H1 (cell line): ENCODE measurements at regions not wholly inside any gene's neighbourhood (a gene's known extent, or its start where the extent isn't known, plus 50 kb on each side); places are given as distances from the start of the nearest gene placed in this dataset.
"Not testable (repeated sequence)": the region's sequence is repeated elsewhere in the genome, so short reads cannot be mapped to it uniquely, and the experiment has no call there.

ENCODE experiments used
- CTCF ChIA-PET: fragments of 300-600 bp; sonication (Branson Sonifier 250); formaldehyde crosslinking; loops from one replicate; lab custom pipeline; 2021; ENCODE audit not compliant: partially characterized antibody; lab: Charles Lee
- POLR2A ChIA-PET: fragments of 300-600 bp; sonication (Branson Sonifier 250); formaldehyde crosslinking; loops from one replicate; lab custom pipeline; 2021; ENCODE audit warnings: inconsistent platforms; ENCODE audit not compliant: partially characterized antibody; lab: Charles Lee
- DNase-seq, 2 experiments: peaks; one replicate each; pipeline versions ENCODE4 v3.0.0 to v3.0.0-alpha.2; 2010 to 2022; ENCODE audit warnings: low spot score in 2 of 2, low read depth in 1 of 2, mixed read lengths in 1 of 2
- FAIRE-seq: peaks from 2 replicates; lab custom pipeline; 2011; peaks lifted over from hg19 to GRCh38; lab: Jason Lieb, UNC
- H2AFZ ChIP-seq: 2 replicates; pipeline ENCODE4 v1.8.1; 2012; ENCODE audit warnings: low read length, inconsistent platforms
- H2AK5ac ChIP-seq: 2 replicates; pipeline ENCODE4 v1.6.1; 2013; ENCODE audit warnings: low read depth, low read length
- H2BK120ac ChIP-seq: replicated peaks from 2 replicates; pipeline ENCODE3; 2013; ENCODE audit warnings: low read depth, low read length, inconsistent platforms
- H2BK12ac ChIP-seq: 2 replicates; pipeline ENCODE4 v1.6.1; 2013; ENCODE audit warnings: low read depth, low read length
- H2BK15ac ChIP-seq: 2 replicates; pipeline ENCODE4 v1.6.1; 2013; ENCODE audit warnings: low read length
- H2BK20ac ChIP-seq: 2 replicates; pipeline ENCODE4 v1.6.1; 2013; ENCODE audit warnings: low read length
- H2BK5ac ChIP-seq: 2 replicates; pipeline ENCODE4 v1.6.1; 2013; ENCODE audit warnings: low read depth, low read length
- H3K14ac ChIP-seq: 2 replicates; pipeline ENCODE4 v1.6.1; 2013; ENCODE audit warnings: inconsistent platforms; ENCODE audit not compliant: insufficient read length
- H3K18ac ChIP-seq: 2 replicates; pipeline ENCODE4 v1.6.1; 2013; ENCODE audit warnings: low read length; ENCODE audit errors: extremely low read depth
- H3K23ac ChIP-seq: 2 replicates; pipeline ENCODE4 v1.6.1; 2013; ENCODE audit warnings: inconsistent platforms; ENCODE audit not compliant: insufficient read length
- H3K23me2 ChIP-seq: 2 replicates; pipeline ENCODE4 v1.6.1; 2013; ENCODE audit warnings: low read depth, low read length
- H3K27ac ChIP-seq: 2 replicates; pipeline ENCODE4 v1.6.1; 2011; ENCODE audit warnings: low read depth, low read length, inconsistent platforms
- H3K27me3 ChIP-seq, 4 experiments: replicated peaks in 1 of 4; 1 replicate in 1 of 4; 2 replicates in 3 of 4; pipeline versions ENCODE4 v1.6.1 to v1.8.1; 2011 to 2013; ENCODE audit warnings: low read length in 3 of 4, mild to moderate bottlenecking in 3 of 4, inconsistent platforms in 2 of 4, mixed read lengths in 2 of 4, moderate library complexity in 1 of 4; ENCODE audit not compliant: control insufficient read depth in 3 of 4, insufficient read depth in 3 of 4; ENCODE audit errors: extremely low read depth in 1 of 4
- H3K36me3 ChIP-seq, 4 experiments: 2 replicates each; pipeline versions ENCODE4 v1.6.1 to v1.8.1; 2011 to 2013; ENCODE audit warnings: mild to moderate bottlenecking in 4 of 4, low read length in 3 of 4, moderate library complexity in 2 of 4, control low read depth in 1 of 4, inconsistent platforms in 1 of 4; ENCODE audit not compliant: insufficient read depth in 4 of 4, control insufficient read depth in 2 of 4
- H3K4ac ChIP-seq: replicated peaks from 2 replicates; pipeline ENCODE3; 2013; ENCODE audit warnings: low read length, low read depth, mixed read lengths, inconsistent platforms; ENCODE audit not compliant: insufficient read length
- H3K4me1 ChIP-seq, 4 experiments: replicated peaks in 1 of 4; 1 replicate in 1 of 4; 2 replicates in 3 of 4; pipeline versions ENCODE4 v1.6.1 to v1.8.1; 2011 to 2013; ENCODE audit warnings: low read length in 3 of 4, inconsistent platforms in 2 of 4, mixed read lengths in 1 of 4; ENCODE audit not compliant: insufficient read depth in 4 of 4, control insufficient read depth in 3 of 4
- H3K4me2 ChIP-seq, 2 experiments: 2 replicates each; pipeline versions ENCODE4 v1.6.1 to v1.8.1; 2011 to 2013; ENCODE audit warnings: low read depth in 2 of 2, low read length in 2 of 2, control low read depth in 1 of 2, inconsistent platforms in 1 of 2, mild to moderate bottlenecking in 1 of 2; ENCODE audit not compliant: insufficient read depth in 1 of 2
- H3K4me3 ChIP-seq, 4 experiments: fragments of 200-600, 300-600 bp in 1 of 4; sonication (generic), shearing (Covaris generic), sonication (Bioruptor Twin) in 1 of 4; 2 replicates each; pipeline versions ENCODE4 v1.5.1 to v1.8.1; 2011 to 2016; ENCODE audit warnings: low read length in 4 of 4, low read depth in 3 of 4, control low read depth in 2 of 4, inconsistent platforms in 2 of 4, mild to moderate bottlenecking in 2 of 4, mixed read lengths in 1 of 4, moderate library complexity in 1 of 4; ENCODE audit not compliant: insufficient read depth in 2 of 4; ENCODE audit errors: extremely low read depth in 1 of 4
- H3K56ac ChIP-seq: replicated peaks from 2 replicates; pipeline ENCODE3; 2013; ENCODE audit warnings: low read depth, mild to moderate bottlenecking, mixed read lengths, low read length, inconsistent platforms; ENCODE audit not compliant: insufficient read length
- H3K79me1 ChIP-seq: 2 replicates; pipeline ENCODE4 v1.6.1; 2013; ENCODE audit warnings: low read depth, low read length, control low read depth
- H3K79me2 ChIP-seq, 2 experiments: 2 replicates each; pipeline versions ENCODE4 v1.6.1 to v1.8.1; 2012 to 2013; ENCODE audit warnings: low read length in 2 of 2, mild to moderate bottlenecking in 2 of 2, inconsistent platforms in 1 of 2; ENCODE audit not compliant: insufficient read depth in 2 of 2, control insufficient read depth in 1 of 2
- H3K9ac ChIP-seq, 4 experiments: replicated peaks in 1 of 4; 1 replicate in 1 of 4; 2 replicates in 3 of 4; pipeline versions ENCODE4 v1.6.1 to v1.8.1; 2011 to 2013; ENCODE audit warnings: low read depth in 3 of 4, low read length in 3 of 4, control low read depth in 2 of 4, mild to moderate bottlenecking in 2 of 4, moderate library complexity in 2 of 4, inconsistent platforms in 1 of 4; ENCODE audit errors: extremely low read depth in 1 of 4
- H3K9me3 ChIP-seq, 2 experiments: 2 replicates each; pipeline versions ENCODE4 v1.6.1 to v1.8.1; 2012 to 2013; ENCODE audit warnings: mild to moderate bottlenecking in 2 of 2, moderate library complexity in 2 of 2, control low read depth in 1 of 2, inconsistent platforms in 1 of 2, low read depth in 1 of 2, low read length in 1 of 2, mixed read lengths in 1 of 2; ENCODE audit not compliant: insufficient read depth in 2 of 2
- H4K20me1 ChIP-seq, 2 experiments: replicated peaks in 1 of 2; 2 replicates each; pipeline versions ENCODE3 to v1.8.1; 2011 to 2013; ENCODE audit warnings: inconsistent platforms in 2 of 2, low read length in 2 of 2, mild to moderate bottlenecking in 1 of 2; ENCODE audit not compliant: insufficient read depth in 2 of 2, control insufficient read depth in 1 of 2
- H4K5ac ChIP-seq: 2 replicates; pipeline ENCODE4 v1.6.1; 2013; ENCODE audit warnings: low read length, low read depth, mixed read lengths, inconsistent platforms; ENCODE audit not compliant: insufficient read length
- H4K8ac ChIP-seq: 2 replicates; pipeline ENCODE4 v1.8.0; 2013; ENCODE audit warnings: mild to moderate bottlenecking, moderate library complexity, low read length, inconsistent platforms; ENCODE audit not compliant: insufficient read depth; ENCODE audit errors: extremely low read depth
- H4K91ac ChIP-seq: replicated peaks from 2 replicates; pipeline ENCODE3; 2013; ENCODE audit warnings: low read length, mixed read lengths, inconsistent platforms; ENCODE audit not compliant: insufficient read length
- EP300 ChIP-seq, 2 experiments: IDR thresholded peaks; 1 replicate in 1 of 2; 2 replicates in 1 of 2; pipeline ENCODE4 v1.6.1; 2011 to 2012; ENCODE audit warnings: low read depth in 2 of 2, low read length in 2 of 2, mild to moderate bottlenecking in 2 of 2, borderline replicate concordance in 1 of 2, inconsistent platforms in 1 of 2, moderate library complexity in 1 of 2
- WGBS, 2 experiments: shearing (Covaris generic) in 1 of 2; methylation state at CpG; one replicate each; pipeline versions ENCODE4 v1.1.6 to v1.1.7; 2013 to 2015; ENCODE audit warnings: low lambda C conversion rate in 2 of 2, mixed read lengths in 2 of 2, inconsistent platforms in 1 of 2, low coverage in 1 of 2, missing lambda C conversion rate in 1 of 2; ENCODE audit not compliant: insufficient replicate concordance in 2 of 2, insufficient coverage in 1 of 2, insufficient read length in 1 of 2; ENCODE audit errors: extremely low coverage in 1 of 2, missing lambda C conversion rate in 1 of 2; 5-methylcytosine and 5-hydroxymethylcytosine counted together
- TF ChIP-seq, protein P1 (sequence below): IDR thresholded peaks from 2 replicates; pipeline ENCODE4 v1.6.1; 2012; ENCODE audit warnings: inconsistent platforms

DNA sequence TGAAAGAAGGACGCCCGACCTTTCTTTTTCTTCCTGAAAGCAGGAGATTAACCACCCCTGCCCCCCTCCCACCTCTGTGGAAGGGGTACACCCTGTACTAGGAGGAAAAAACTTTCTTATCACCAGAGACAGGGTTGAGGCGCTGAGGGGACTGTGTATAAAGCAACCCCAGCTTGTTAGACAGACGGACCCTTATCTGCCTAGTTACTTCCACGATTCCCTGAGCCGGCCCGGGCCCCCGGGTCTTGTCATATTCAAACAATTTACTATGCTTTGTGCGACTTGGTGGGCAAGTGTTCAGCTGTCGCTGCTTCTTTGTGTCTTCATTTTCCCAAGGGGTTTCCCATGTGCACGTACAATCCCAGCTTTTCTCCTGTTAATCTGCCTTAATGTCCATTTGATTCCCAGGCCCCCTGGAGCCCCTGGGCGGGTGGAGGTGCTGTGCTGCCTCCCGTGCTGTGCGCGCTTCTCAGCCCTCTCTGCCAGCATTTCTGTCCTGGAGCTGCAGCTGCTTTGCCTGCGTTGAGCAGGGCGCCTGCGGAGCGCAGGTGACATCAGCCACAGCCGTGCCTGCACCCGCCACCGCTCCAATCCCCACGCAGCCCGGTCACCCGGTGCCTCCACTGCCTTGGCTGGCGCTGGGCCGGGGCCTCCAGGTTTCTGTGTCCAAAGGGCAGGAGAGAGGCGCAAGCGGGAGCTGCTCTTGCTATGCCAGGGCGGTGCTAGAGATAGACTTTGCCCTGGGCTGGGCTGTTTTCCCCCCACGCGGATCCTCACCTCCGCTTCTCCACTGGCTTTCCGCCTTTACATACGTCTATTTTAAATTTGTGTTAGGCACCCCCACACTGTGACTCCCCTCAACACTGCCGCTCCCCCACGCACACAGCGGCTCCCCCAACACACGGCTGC lies 96.2 kb downstream of the TTLL2 start (continued):
- TF ChIP-seq EP300 (IDR thresholded peaks at IDR 0.05; ENCODE audit: borderline replicate concordance in 1 of 2, low read depth in 2 of 2, low read length in 2 of 2), result no peak
- TF ChIP-seq, protein P1, sequence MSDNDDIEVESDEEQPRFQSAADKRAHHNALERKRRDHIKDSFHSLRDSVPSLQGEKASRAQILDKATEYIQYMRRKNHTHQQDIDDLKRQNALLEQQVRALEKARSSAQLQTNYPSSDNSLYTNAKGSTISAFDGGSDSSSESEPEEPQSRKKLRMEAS, result no peak

DNA sequence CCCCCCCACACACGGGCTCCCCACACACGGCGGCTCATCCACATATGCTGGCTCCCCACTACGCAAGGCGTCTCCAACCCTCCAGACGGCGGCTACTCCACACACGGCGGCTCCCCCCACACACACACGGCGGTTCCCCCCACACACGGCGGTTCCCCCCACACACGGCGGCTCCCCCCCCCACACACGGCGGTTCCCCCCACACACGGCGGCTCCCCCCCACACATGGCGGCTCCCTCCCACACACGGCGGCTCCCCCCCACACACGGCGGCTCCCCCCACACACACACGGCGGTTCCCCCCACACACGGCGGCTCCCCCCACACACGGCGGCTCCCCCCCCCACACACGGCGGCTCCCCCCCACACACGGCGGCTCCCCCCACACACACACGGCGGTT lies 97.1 kb downstream of the TTLL2 start:
- DNase-seq, H3K14ac ChIP-seq, H3K23me2 ChIP-seq, H3K79me1 ChIP-seq, H3K36me3 ChIP-seq, H2AK5ac ChIP-seq, H4K20me1 ChIP-seq, H2BK5ac ChIP-seq, H3K4ac ChIP-seq, H3K18ac ChIP-seq, H3K9me3 ChIP-seq, H2BK120ac ChIP-seq, H3K27ac ChIP-seq, H2BK20ac ChIP-seq, FAIRE-seq, H4K8ac ChIP-seq, H3K56ac ChIP-seq, POLR2A ChIA-PET, H3K79me2 ChIP-seq, H2BK12ac ChIP-seq, H3K4me2 ChIP-seq, H3K9ac ChIP-seq, H4K5ac ChIP-seq, CTCF ChIA-PET, H3K23ac ChIP-seq, H3K4me1 ChIP-seq, H4K91ac ChIP-seq, H3K27me3 ChIP-seq, H2BK15ac ChIP-seq, H3K4me3 ChIP-seq, H2AFZ ChIP-seq: not testable (repeated sequence)
- WGBS, 2 experiments, result no CpG with 5 or more reads among the region's 36 CpGs
